HG02571 (cell line): ENCODE measurements at regions not wholly inside any gene's neighbourhood (a gene's known extent, or its start where the extent isn't known, plus 50 kb on each side); places are given as distances from the start of the nearest gene placed in this dataset.

Source experiments
- ATAC-seq: cut with Tn5 transposase; IDR thresholded peaks from one replicate; pipeline ENCODE4 v1.9.1; 2021; ENCODE audit warnings: mild to moderate bottlenecking, moderate library complexity; ENCODE audit not compliant: unreplicated experiment

GRCh38 chr14:71481021-71481654, 451.1 kb upstream of the RGS6 start:
- ATAC-seq = no peak

- no peak for ATAC-seq
Observed at GRCh38 chr14:71482671-71483070, 449.6 kb upstream of the RGS6 start.

- ATAC-seq = no peak
Observed at GRCh38 chr14:71483154-71483553, 449.1 kb upstream of the RGS6 start.

GRCh38 chr14:71485833-71486232, 446.4 kb upstream of the RGS6 start:
- ATAC-seq = no peak

GRCh38 chr14:71486279-71486678, 445.9 kb upstream of the RGS6 start:
- no peak for ATAC-seq

- ATAC-seq = no peak
Observed at GRCh38 chr14:71487449-71487848, 444.8 kb upstream of the RGS6 start.

GRCh38 chr14:71487941-71488340, 444.3 kb upstream of the RGS6 start:
- ATAC-seq = no peak

GRCh38 chr14:71488703-71489191, 443.5 kb upstream of the RGS6 start:
- ATAC-seq = no peak

GRCh38 chr14:71489742-71490141, 442.5 kb upstream of the RGS6 start:
- no peak for ATAC-seq

- ATAC-seq = no peak
Observed at GRCh38 chr14:71491931-71492330, 440.3 kb upstream of the RGS6 start.

- no peak for ATAC-seq
Observed at GRCh38 chr14:71492346-71492745, 439.9 kb upstream of the RGS6 start.

- ATAC-seq = peak; percentile 77
Observed at GRCh38 chr14:71497645-71498086, 434.6 kb upstream of the RGS6 start.

GRCh38 chr14:71498212-71498611, 434.0 kb upstream of the RGS6 start:
- ATAC-seq = no peak

GRCh38 chr14:71499018-71499417, 433.2 kb upstream of the RGS6 start:
- no peak for ATAC-seq

- no peak for ATAC-seq
Observed at GRCh38 chr14:71507681-71508080, 424.5 kb upstream of the RGS6 start.

- ATAC-seq = no peak
Observed at GRCh38 chr14:71508901-71509300, 423.3 kb upstream of the RGS6 start.

- ATAC-seq = no peak
Observed at GRCh38 chr14:71511152-71511551, 421.1 kb upstream of the RGS6 start.

GRCh38 chr14:71514941-71515919, 417.0 kb upstream of the RGS6 start:
- no peak for ATAC-seq

GRCh38 chr14:71521238-71522135, 410.7 kb upstream of the RGS6 start:
- no peak for ATAC-seq

GRCh38 chr14:71523630-71524319, 408.5 kb upstream of the RGS6 start:
- peak; percentile 50 for ATAC-seq
